MCF 10A (cell line): ENCODE measurements at regions not wholly inside any gene's neighbourhood (a gene's known extent, or its start where the extent isn't known, plus 50 kb on each side); places are given as distances from the start of the nearest gene placed in this dataset.

ENCODE experiments used
- BruUV-seq: library from RNA; stranded (reverse); fragments of 400-500 nt; replicated peaks from 2 replicates; lab custom pipeline; 2021; lab: Mats Ljungman, UMichigan
- CTCF ChIA-PET: fragments of 300-600 bp; sonication (Branson Sonifier 250); formaldehyde crosslinking; extraction: SDS; loops from one replicate; lab custom pipeline; 2021; ENCODE audit warnings: antibody characterized with exemption, inconsistent platforms; lab: Yijun Ruan, JAX
- POLR2A ChIA-PET: fragments of 300-600, 350-650 bp; sonication (Branson Sonifier 250); formaldehyde crosslinking; extraction: SDS; loops from one replicate; lab custom pipeline; 2020; ENCODE audit warnings: antibody characterized with exemption, inconsistent platforms; lab: Yijun Ruan, JAX
- DNase-seq: peaks from one replicate; pipeline ENCODE4 v3.0.0-alpha.2; 2018; ENCODE audit not compliant: unreplicated experiment
- H3K27ac Mint-ChIP-seq: one replicate; pipeline ENCODE4 v1.8.0; 2022; ENCODE audit warnings: mild to moderate bottlenecking, low read depth, mixed read lengths; ENCODE audit not compliant: unreplicated experiment
- H3K27me3 Mint-ChIP-seq: one replicate; pipeline ENCODE4 v1.8.0; 2022; ENCODE audit warnings: mixed read lengths; ENCODE audit not compliant: insufficient read depth, unreplicated experiment
- H3K36me3 Mint-ChIP-seq: one replicate; pipeline ENCODE4 v1.8.0; 2022; ENCODE audit warnings: mild to moderate bottlenecking, moderate library complexity, mixed read lengths; ENCODE audit not compliant: insufficient read depth, unreplicated experiment
- H3K4me1 Mint-ChIP-seq: one replicate; pipeline ENCODE4 v1.8.0; 2022; ENCODE audit warnings: mixed read lengths; ENCODE audit not compliant: insufficient read depth, unreplicated experiment
- H3K4me3 Mint-ChIP-seq: one replicate; pipeline ENCODE4 v1.8.0; 2022; ENCODE audit warnings: mild to moderate bottlenecking, moderate library complexity, mixed read lengths; ENCODE audit not compliant: unreplicated experiment
- H3K9me3 Mint-ChIP-seq: one replicate; pipeline ENCODE4 v1.8.0; 2022; ENCODE audit warnings: mixed read lengths; ENCODE audit not compliant: unreplicated experiment
- intact Hi-C: fragments of 100-400 bp; cut with micrococcal nuclease; formaldehyde crosslinking; loops from 2 replicates; pipeline ENCODE4 v1.14.1; 2022
- TF ChIP-seq, protein P1 (sequence below): fragments of 200-600 bp; IDR thresholded peaks from one replicate; pipeline ENCODE4 v1.8.0; 2022; ENCODE audit warnings: antibody characterized with exemption, mild to moderate bottlenecking; ENCODE audit not compliant: unreplicated experiment

DNA sequence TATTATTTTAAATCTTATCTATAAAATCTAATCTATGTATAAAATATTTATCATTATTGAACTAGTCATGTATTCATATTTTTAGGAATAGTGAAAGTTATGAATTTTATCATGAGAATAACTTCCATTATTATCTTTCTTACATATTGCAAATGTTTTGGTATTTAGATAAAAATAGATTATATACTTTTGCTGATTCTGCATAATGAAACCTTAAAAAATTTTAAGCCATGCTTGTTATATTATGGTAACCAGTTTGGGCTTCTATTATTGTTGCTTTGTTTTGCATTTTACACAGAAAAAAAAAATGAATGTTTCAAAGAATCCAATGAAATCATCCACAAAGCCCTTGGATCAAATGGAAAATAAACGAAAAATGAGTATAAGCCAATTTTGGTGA is 772.5 kb downstream of the NR2F1-AS1 start:
- intact Hi-C loops = no loop called here
- H3K36me3 Mint-ChIP-seq = no peaks in the 10 kb centered on the region
- TF ChIP-seq, protein P1, sequence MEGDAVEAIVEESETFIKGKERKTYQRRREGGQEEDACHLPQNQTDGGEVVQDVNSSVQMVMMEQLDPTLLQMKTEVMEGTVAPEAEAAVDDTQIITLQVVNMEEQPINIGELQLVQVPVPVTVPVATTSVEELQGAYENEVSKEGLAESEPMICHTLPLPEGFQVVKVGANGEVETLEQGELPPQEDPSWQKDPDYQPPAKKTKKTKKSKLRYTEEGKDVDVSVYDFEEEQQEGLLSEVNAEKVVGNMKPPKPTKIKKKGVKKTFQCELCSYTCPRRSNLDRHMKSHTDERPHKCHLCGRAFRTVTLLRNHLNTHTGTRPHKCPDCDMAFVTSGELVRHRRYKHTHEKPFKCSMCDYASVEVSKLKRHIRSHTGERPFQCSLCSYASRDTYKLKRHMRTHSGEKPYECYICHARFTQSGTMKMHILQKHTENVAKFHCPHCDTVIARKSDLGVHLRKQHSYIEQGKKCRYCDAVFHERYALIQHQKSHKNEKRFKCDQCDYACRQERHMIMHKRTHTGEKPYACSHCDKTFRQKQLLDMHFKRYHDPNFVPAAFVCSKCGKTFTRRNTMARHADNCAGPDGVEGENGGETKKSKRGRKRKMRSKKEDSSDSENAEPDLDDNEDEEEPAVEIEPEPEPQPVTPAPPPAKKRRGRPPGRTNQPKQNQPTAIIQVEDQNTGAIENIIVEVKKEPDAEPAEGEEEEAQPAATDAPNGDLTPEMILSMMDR = no peak
- DNase-seq = no peak
- H3K4me3 Mint-ChIP-seq = no peak overlapping the region
- ChIA-PET CTCF (no interaction called here), POLR2A (no interaction called here)
- no peaks in the 10 kb centered on the region for H3K4me1 Mint-ChIP-seq
- no peaks in the 10 kb centered on the region for H3K9me3 Mint-ChIP-seq
- no peaks in the 10 kb centered on the region for H3K27me3 Mint-ChIP-seq
- BruUV-seq = no TSS peak
- H3K27ac Mint-ChIP-seq = no peak overlapping the region

DNA sequence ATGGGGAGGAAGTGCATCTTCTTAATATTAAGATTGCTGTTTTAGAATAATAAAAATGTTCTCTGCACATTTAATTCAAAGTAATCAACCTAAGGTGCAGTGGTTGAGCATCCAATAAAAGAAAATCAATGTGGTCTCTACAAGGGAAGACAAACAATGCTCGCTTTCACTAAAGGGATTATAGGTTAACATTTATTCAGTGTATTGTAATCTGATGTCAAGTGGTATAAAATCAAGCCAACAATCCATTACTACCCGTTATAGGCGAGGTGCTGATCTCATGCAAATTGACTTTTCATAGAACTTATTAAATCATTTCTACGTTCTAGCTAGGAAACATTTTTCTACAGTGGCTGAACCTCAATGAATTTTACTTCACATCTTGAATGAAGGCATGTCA is 773.9 kb downstream of the NR2F1-AS1 start:
- H3K36me3 Mint-ChIP-seq = no peaks in the 10 kb centered on the region
- H3K4me1 Mint-ChIP-seq = no peaks in the 10 kb centered on the region
- ChIA-PET POLR2A (no interaction called here), CTCF (no interaction called here)
- no peaks in the 10 kb centered on the region for H3K27me3 Mint-ChIP-seq
- no peaks in the 10 kb centered on the region for H3K9me3 Mint-ChIP-seq
- BruUV-seq = no TSS peak
- TF ChIP-seq, protein P1 = no peak
- H3K27ac Mint-ChIP-seq = no peak overlapping the region
- no peak for DNase-seq
- H3K4me3 Mint-ChIP-seq = no peak overlapping the region
- intact Hi-C loops = no loop called here

DNA sequence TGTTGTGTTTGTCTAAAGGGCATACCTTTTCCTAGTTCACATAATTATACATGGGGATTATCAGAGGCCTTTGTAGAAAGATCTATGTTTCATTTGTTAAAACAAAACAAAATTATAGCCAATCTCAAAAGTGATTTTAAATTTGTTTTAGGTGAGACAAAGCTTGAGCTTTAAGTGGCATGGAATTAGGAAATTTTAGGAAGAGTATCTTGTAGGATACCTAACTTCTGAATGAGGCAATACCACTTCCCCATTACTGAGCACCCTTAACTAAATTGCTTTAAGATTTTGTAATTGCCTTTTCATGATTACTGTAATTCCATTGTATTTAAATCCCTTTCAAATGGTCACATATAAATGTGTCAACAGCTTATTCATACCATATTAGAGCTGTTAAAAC is 775.6 kb downstream of the NR2F1-AS1 start:
- BruUV-seq = no TSS peak
- Mint-ChIP-seq H3K4me1 (peaks cover 1% of the 10 kb centered on the region), H3K27me3 (no peaks in the 10 kb centered on the region), H3K4me3 (no peak overlapping the region), H3K27ac (no peak overlapping the region), H3K9me3 (no peaks in the 10 kb centered on the region), H3K36me3 (no peaks in the 10 kb centered on the region)
- DNase-seq = no peak
- TF ChIP-seq, protein P1 = no peak
- ChIA-PET POLR2A (no interaction called here), CTCF (no interaction called here)
- intact Hi-C loops = no loop called here

DNA sequence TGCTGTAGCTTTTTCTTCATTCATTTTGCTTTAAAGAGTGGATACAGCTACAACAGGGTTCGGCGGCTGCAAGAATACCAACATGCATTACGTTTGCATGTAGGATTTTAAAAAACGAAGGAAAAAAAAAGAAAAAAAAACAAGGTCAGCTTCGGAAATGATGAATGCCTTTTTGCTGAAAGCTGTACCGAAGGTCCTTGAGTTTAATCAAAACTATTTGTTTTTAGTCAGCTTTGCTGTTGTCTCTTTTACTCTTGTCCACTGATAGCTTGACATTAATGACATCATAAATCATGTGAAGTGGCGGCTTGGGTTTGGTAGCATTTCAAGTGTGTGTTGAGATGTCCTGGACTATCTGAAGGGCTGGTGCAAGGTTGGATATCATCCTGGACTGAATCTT is 779.1 kb downstream of the NR2F1-AS1 start:
- H3K27me3 Mint-ChIP-seq = no peaks in the 10 kb centered on the region
- ChIA-PET POLR2A (interaction anchor here (0.7 kb wide), 2 partner anchors 71 to 232 kb away, joined by 3 to 4 read pairs; no protein-coding TSS in a partner anchor), CTCF (interaction anchor here (0.6 kb wide), 1 partner anchor 242 kb away, joined by 4 read pairs; no protein-coding TSS in a partner anchor)
- H3K4me1 Mint-ChIP-seq = peaks cover 4% of the 10 kb centered on the region
- no peak for DNase-seq
- H3K36me3 Mint-ChIP-seq = no peaks in the 10 kb centered on the region
- no TSS peak for BruUV-seq
- no peak overlapping the region for H3K27ac Mint-ChIP-seq
- H3K9me3 Mint-ChIP-seq = peaks cover 6% of the 10 kb centered on the region
- H3K4me3 Mint-ChIP-seq = no peak overlapping the region
- TF ChIP-seq, protein P1 = no peak
- intact Hi-C loops = no loop called here
